VCaP (cell line): ENCODE measurements at regions not wholly inside any gene's neighbourhood (a gene's known extent, or its start where the extent isn't known, plus 50 kb on each side); places are given as distances from the start of the nearest gene placed in this dataset.

Source experiments
- H3K27ac ChIP-seq: fragments of 450-650 bp; 2 replicates; pipeline ENCODE4 v1.5.1; 2017
- TF ChIP-seq, protein P1 (sequence below): fragments of 450-650 bp; conservative IDR thresholded peaks from 2 replicates; pipeline ENCODE4 v1.5.1; 2017; ENCODE audit warnings: mild to moderate bottlenecking, moderate library complexity

GRCh38 chr2:39563572-39563971 is 102.1 kb upstream of the TMEM178A start:
- TF ChIP-seq, protein P1, sequence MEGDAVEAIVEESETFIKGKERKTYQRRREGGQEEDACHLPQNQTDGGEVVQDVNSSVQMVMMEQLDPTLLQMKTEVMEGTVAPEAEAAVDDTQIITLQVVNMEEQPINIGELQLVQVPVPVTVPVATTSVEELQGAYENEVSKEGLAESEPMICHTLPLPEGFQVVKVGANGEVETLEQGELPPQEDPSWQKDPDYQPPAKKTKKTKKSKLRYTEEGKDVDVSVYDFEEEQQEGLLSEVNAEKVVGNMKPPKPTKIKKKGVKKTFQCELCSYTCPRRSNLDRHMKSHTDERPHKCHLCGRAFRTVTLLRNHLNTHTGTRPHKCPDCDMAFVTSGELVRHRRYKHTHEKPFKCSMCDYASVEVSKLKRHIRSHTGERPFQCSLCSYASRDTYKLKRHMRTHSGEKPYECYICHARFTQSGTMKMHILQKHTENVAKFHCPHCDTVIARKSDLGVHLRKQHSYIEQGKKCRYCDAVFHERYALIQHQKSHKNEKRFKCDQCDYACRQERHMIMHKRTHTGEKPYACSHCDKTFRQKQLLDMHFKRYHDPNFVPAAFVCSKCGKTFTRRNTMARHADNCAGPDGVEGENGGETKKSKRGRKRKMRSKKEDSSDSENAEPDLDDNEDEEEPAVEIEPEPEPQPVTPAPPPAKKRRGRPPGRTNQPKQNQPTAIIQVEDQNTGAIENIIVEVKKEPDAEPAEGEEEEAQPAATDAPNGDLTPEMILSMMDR, result no peak
- no peak overlapping the region for H3K27ac ChIP-seq

- TF ChIP-seq, protein P1, result no peak
- H3K27ac ChIP-seq, result peak overlapping the region; percentile 72
These were observed 98.2 kb upstream of the TMEM178A start for GRCh38 chr2:39567507-39567906.

DNA sequence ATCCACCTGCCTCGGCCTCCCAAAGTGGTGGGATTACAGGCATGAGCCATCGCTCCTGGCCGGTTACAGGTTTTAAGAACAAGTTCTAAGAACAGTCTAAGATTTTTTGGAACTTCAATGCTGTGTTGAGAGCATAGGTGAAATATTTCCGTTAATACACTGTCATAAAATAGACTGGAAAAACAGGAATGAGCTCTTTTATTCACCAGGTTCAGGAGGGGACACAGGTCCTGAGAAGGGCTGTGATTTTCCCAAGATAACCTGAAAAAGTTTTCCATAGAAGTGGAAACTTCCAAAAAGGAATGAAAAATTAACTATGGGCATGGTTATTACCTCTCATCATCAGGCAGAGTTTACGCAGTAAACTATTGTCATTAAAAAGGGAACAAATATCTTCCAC is 97.6 kb upstream of the TMEM178A start:
- TF ChIP-seq, protein P1, result no peak
- peak overlapping the region; percentile 72 for H3K27ac ChIP-seq

- H3K27ac ChIP-seq, result peak overlapping the region; percentile 72
These were observed 97.1 kb upstream of the TMEM178A start for GRCh38 chr2:39568561-39569006.

DNA sequence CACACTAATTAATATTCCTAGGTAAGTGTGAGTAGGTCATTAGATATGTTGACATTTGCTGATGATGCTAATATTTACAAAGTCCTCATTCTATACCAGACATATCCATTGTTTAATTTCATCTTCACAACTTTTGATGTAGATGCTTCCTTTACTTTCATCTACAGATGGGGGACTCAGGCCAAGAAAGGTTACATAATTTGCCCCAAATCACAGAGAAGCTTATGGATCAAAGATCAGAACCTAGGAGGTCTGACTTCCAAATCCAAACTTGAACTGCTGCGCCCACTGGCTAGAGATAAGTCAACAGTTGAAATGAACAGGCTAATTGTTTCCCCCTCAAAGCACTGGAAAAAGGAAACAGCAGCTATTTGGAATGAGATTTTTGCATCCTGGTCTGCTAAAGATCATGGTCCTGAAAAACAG is 95.6 kb upstream of the TMEM178A start:
- TF ChIP-seq, protein P1, result no peak
- H3K27ac ChIP-seq, result no peak overlapping the region; the same call in 1 of the 2 replicates

More at GRCh38 chr2:39568561-39569006, 97.1 kb upstream of the TMEM178A start:
- TF ChIP-seq, protein P1, result no peak

GRCh38 chr2:39570614-39571013 is 95.1 kb upstream of the TMEM178A start:
- H3K27ac ChIP-seq, result peak overlapping the region; percentile 11; the same call in 1 of the 2 replicates
- TF ChIP-seq, protein P1, result no peak

- H3K27ac ChIP-seq, result peak overlapping the region; percentile 11; the same call in 1 of the 2 replicates
- TF ChIP-seq, protein P1, result no peak
These were observed 94.5 kb upstream of the TMEM178A start for GRCh38 chr2:39571111-39571731.
